ENCODE measurements at regions not wholly inside any gene's neighbourhood (a gene's known extent, or its start where the extent isn't known, plus 50 kb on each side); places are given as distances from the start of the nearest gene placed in this dataset.
"Not testable (repeated sequence)": the region's sequence is repeated elsewhere in the genome, so short reads cannot be mapped to it uniquely, and the experiment has no call there.

GRCh38 chr7:69244701-69245100, 353.6 kb upstream of the AUTS2 start:
- no peak for DNase-seq (ENCODE audit: low read depth)

- no peak for DNase-seq (ENCODE audit: low read depth)
Observed at GRCh38 chr7:69245646-69246045, 352.6 kb upstream of the AUTS2 start.

DNA sequence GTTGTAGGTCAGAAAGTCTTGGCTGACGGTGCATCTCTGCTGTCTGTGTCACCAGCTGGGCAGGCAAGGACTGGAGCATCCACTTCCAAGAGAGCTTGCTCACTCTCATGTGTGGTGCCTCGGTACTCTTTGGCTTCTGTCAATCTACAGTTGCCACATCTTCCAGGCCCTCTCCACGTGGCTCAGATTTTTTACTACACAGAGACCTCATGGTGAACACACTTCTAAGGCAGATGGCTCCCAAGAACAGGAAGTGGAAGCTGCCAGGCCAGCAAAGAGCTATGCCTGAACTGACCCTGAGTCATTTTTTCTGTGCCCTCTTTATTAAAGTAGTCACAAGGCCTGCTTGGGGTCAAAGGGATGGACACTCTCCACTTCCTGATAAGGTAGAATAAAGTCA, 351.5 kb upstream of the AUTS2 start:
- DNase-seq (ENCODE audit: low read depth) = no peak

GRCh38 chr7:69248382-69248828, 349.9 kb upstream of the AUTS2 start:
- not testable (repeated sequence) for DNase-seq (ENCODE audit: low read depth)

GRCh38 chr7:69250958-69251357, 347.3 kb upstream of the AUTS2 start:
- no peak for DNase-seq (ENCODE audit: low read depth)

- DNase-seq (ENCODE audit: low read depth) = no peak
Observed at GRCh38 chr7:69254643-69255042, 343.6 kb upstream of the AUTS2 start.

GRCh38 chr7:69256634-69257081, 341.6 kb upstream of the AUTS2 start:
- peak; percentile 59 for DNase-seq (ENCODE audit: low read depth)

GRCh38 chr7:69257592-69257991, 340.7 kb upstream of the AUTS2 start:
- DNase-seq (ENCODE audit: low read depth) = no peak

GRCh38 chr7:69259445-69259844, 338.8 kb upstream of the AUTS2 start:
- DNase-seq (ENCODE audit: low read depth) = no peak

DNA sequence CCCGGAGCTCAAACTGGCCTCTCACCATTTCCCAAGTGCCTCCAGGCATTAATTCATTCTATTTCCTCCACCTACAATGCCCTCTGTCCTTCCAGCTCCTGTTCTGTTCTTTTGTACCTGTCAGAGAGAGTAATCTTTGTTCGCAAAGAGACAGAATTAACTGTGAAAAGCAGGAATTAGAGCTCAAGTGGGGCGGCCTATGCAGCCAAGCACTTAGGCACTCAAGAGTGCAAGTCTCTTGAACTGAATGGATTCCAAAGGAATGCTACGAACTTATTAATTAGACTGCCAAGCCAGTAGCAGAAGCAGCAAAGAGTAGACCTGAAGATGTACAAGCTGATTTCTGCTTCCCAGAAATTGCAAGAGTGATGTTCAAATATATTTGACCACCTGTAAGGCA, 338.3 kb upstream of the AUTS2 start:
- no peak for DNase-seq (ENCODE audit: low read depth)

DNA sequence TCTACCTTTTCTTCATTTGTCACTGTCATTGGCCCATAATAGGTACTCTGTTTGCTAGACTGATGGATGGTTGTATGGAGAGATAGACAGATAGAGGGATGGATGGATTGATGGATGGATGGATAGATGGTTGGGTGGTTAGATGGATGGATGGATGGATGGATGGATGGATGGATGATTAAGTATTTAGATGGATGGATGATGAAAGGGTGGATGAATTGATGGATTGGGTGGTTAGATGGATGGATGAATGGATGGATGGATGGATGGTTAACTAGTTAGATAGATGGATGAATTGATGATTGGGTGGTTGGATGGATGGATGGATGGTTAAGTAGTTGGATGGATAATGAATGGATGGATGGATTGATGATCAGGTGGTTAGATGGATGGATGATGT, 334.7 kb upstream of the AUTS2 start:
- no peak for DNase-seq (ENCODE audit: low read depth)

- DNase-seq (ENCODE audit: low read depth) = no peak
Observed at GRCh38 chr7:69269806-69270205, 328.5 kb upstream of the AUTS2 start.

GRCh38 chr7:69272101-69272500, 326.2 kb upstream of the AUTS2 start:
- DNase-seq (ENCODE audit: low read depth) = no peak

DNA sequence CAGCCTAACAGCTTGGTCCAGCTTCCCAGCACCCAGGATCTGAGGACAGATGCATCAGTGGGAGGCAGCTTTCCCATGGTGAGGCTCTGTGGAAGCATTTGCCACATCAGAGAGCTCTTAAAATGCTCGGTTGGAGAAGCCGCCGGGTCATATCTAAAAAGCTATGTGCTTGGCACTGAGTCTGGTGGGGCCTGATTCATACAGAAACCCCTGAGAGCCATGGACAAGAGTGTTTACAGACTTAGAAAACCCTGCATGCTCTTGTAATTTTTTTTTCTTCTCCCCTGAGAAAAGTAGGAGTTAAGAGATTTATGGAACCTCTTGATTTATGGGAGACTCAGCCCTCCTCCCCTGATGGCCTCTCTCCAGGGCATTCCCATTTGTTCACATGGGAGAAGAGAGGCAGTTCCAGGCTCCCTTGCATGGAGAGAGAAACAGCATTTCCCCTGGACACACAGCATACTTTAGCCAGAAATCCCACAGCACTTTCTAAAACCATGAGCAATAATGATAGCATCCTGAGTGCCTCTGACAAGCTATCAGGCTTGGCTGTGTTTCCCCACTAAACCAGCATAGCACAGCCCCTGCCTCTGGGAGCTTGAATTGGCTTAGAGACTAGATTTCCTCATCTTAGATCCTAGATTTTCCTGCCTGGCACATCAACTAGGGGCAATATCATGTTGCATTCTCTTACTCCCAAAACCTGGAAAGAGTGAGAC, 322.1 kb upstream of the AUTS2 start:
- DNase-seq (ENCODE audit: low read depth) = peak; percentile 74

DNA sequence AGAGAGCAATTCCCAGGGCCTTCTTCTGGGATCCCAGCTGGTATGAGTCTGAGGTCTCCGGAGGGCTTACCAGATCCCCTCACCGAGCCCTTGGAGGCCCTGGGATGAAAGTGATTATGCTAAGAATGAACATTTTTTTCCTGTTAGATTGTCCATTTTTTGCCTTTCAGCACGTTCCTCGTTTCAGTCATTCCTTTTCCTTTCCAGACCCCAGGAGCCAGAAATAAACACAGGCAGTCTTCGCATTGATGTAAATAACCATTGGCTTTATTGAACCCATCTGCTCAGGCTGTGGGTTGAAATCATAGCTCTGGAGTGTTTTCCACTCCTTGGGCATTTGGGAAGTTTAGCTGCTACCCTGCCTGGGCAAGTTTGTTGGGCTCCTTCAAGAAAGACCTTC, 320.9 kb upstream of the AUTS2 start:
- DNase-seq (ENCODE audit: low read depth) = no peak

DNA sequence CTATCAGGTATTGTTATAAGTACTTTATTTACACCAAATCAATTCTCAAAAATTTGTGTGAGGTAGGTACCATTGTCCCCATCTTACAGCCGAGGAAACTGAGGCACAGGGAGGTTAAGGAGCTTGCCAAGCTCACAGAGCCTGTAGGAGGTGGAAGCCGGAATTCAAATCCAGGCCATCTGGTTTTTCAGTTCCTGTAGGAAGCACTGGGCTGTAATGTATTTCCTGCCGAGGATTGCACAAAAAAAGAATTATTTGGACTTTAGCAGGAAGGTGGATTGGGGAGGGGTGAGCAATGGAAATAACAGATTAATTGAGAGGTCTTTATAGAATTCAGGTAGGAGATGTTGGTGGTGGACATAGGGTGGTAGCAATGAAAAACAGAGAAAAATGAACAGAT, 315.3 kb upstream of the AUTS2 start:
- DNase-seq (ENCODE audit: low read depth) = no peak

- DNase-seq (ENCODE audit: low read depth) = no peak
Observed at GRCh38 chr7:69283421-69283820, 314.9 kb upstream of the AUTS2 start.

DNA sequence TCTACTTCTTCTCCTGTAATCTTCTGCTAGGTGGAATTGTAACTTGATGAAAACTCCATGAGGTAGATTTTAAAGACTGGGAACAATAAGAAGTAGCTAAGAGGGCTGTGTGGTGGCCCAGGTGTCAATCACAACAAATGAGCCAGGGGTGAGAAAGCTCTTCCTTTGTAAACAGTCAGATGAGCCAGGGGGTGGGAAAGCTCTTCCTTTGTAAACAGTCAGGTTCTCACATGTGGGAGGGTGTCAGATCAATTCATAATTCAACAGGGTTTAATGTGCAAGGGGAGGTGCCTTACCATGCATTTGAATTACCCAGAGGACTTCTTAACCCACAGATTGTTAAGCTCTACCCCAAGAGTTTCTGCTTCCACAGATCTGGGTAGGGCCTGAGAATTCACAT, 312.4 kb upstream of the AUTS2 start:
- no peak for DNase-seq (ENCODE audit: low read depth)

- DNase-seq (ENCODE audit: low read depth) = no peak
Observed at GRCh38 chr7:69295977-69296376, 302.3 kb upstream of the AUTS2 start.

DNA sequence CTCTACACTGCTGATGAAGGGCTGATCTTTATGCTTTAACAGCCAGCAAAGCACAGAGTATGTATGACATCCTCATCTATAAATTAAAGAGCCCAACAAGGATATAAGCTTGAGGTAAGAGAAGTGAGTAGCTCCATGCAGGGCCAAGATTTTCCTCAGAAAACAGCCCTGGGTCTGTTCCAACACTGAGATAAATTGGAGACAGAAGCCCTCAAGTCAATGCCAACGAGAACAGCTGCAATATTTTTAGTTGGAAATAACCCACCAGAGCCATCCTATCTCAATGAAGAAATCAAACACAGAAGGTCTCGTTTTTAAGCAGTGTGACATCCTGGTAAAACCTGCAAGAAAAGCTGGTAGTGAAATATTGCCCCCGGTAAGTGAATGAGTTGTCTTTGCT, 297.0 kb upstream of the AUTS2 start:
- no peak for DNase-seq (ENCODE audit: low read depth)

DNA sequence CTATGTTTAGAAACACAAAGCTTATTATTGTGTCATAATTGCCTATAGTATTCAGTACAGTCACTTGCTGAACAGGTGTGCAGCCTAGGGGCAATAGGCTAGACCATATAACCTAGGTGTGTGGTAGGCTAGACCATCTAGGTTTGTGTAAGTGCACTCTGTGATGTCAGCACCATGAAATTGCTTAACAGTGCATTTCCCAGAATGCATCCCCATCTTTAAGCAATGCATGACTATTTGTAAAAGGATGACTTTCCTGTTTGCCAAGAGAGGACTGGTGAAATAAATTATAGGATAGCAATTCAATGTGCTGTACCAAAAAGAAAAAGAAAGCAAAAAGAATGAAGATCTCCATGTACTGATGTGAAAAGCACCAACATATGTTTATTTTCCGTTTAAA, 288.7 kb upstream of the AUTS2 start:
- peak; percentile 13 for DNase-seq (ENCODE audit: low read depth)

DNA sequence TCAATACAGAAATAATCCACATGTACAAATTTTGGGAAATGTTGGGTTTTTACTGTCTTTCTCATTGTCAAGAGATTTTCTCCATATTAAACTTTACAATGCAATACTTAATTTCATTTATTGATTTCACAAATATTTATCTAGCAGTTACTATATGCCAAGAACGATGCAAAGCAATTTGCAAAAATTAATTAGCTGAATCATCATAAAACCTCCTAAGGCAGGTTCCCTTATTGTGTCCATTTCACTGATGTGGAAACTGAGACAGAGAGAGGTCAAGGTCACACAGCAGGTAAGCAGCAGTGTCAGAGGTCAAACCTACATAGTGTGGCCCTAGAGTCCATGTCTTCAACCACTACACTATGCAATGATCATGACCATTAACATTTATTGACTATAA, 286.8 kb upstream of the AUTS2 start:
- DNase-seq (ENCODE audit: low read depth) = no peak

- DNase-seq (ENCODE audit: low read depth) = not testable (repeated sequence)
Observed at GRCh38 chr7:69313852-69314251, 284.4 kb upstream of the AUTS2 start.

- no peak for DNase-seq (ENCODE audit: low read depth)
Observed at GRCh38 chr7:69318794-69319193, 279.5 kb upstream of the AUTS2 start.
